ENCODE measurements at regions not wholly inside any gene's neighbourhood (a gene's known extent, or its start where the extent isn't known, plus 50 kb on each side); places are given as distances from the start of the nearest gene placed in this dataset.

- CTCF ChIA-PET: no interaction called here
- BruUV-seq (replicated peaks): no TSS peak
- intact Hi-C loops (cut with micrococcal nuclease; ENCODE audit: unreplicated experiment) (no loop called here), in situ Hi-C loops (cut with HindIII; ENCODE audit: low pct_unique_long_range_greater_than_20kb, low sequenced_read_pairs) (no loop called here)
- H3K4me3 ChIP-seq (ENCODE audit: low read depth in 2 of 2, low read length in 2 of 2): no peak overlapping the region
- POLR2A ChIA-PET: interaction anchor here (0.7 kb wide), 1 partner anchor 14 kb away, joined by 3 read pairs; no protein-coding TSS in a partner anchor
- no peak overlapping the region for H3K27ac ChIP-seq (ENCODE audit: low read length)
- no peak for TF ChIP-seq TCF7L2 (IDR thresholded peaks at IDR 0.05; ENCODE audit: low read depth, low read length)
- TF ChIP-seq SIN3A (IDR thresholded peaks at IDR 0.05; ENCODE audit: borderline replicate concordance, insufficient read depth, low read depth, low read length): no peak
- no peak for TF ChIP-seq REST (IDR thresholded peaks at IDR 0.05; ENCODE audit: insufficient read depth in 1 of 2, low read depth in 2 of 2, low read length in 1 of 2)
- no peak for TF ChIP-seq POLR2AphosphoS5 (IDR thresholded peaks at IDR 0.05; ENCODE audit: low read depth, low read length)
- TF ChIP-seq, protein P1, sequence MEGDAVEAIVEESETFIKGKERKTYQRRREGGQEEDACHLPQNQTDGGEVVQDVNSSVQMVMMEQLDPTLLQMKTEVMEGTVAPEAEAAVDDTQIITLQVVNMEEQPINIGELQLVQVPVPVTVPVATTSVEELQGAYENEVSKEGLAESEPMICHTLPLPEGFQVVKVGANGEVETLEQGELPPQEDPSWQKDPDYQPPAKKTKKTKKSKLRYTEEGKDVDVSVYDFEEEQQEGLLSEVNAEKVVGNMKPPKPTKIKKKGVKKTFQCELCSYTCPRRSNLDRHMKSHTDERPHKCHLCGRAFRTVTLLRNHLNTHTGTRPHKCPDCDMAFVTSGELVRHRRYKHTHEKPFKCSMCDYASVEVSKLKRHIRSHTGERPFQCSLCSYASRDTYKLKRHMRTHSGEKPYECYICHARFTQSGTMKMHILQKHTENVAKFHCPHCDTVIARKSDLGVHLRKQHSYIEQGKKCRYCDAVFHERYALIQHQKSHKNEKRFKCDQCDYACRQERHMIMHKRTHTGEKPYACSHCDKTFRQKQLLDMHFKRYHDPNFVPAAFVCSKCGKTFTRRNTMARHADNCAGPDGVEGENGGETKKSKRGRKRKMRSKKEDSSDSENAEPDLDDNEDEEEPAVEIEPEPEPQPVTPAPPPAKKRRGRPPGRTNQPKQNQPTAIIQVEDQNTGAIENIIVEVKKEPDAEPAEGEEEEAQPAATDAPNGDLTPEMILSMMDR (IDR thresholded peaks at IDR 0.05): no peak
- H3K27me3 ChIP-seq (ENCODE audit: control insufficient read depth, insufficient read depth, low read length): no peaks in the 10 kb centered on the region
- DNase-seq (ENCODE audit: low read depth, low spot score) (no peak), ATAC-seq (no peak)
- no peaks in the 10 kb centered on the region for H3K9me3 ChIP-seq (ENCODE audit: control insufficient read depth, insufficient read depth, low read depth, low read length)
- H3K36me3 ChIP-seq (ENCODE audit: control insufficient read depth, insufficient read depth, low read length): no peaks in the 10 kb centered on the region
- H3K4me1 ChIP-seq (ENCODE audit: control insufficient read depth, insufficient read depth, low read length): no peaks in the 10 kb centered on the region
Observed at GRCh38 chr9:27756418-27756817, 183.1 kb upstream of the C9orf72 start.

- ATAC-seq (no peak), DNase-seq (ENCODE audit: low read depth, low spot score) (no peak)
- TF ChIP-seq REST (IDR thresholded peaks at IDR 0.05; ENCODE audit: insufficient read depth in 1 of 2, low read depth in 2 of 2, low read length in 1 of 2): no peak
- TF ChIP-seq, protein P1 (IDR thresholded peaks at IDR 0.05): no peak
- no peak for TF ChIP-seq TCF7L2 (IDR thresholded peaks at IDR 0.05; ENCODE audit: low read depth, low read length)
- Histone ChIP-seq H3K4me3 (ENCODE audit: low read depth in 2 of 2, low read length in 2 of 2) (no peak overlapping the region), H3K27ac (ENCODE audit: low read length) (no peak overlapping the region), H3K4me1 (ENCODE audit: control insufficient read depth, insufficient read depth, low read length) (no peaks in the 10 kb centered on the region), H3K27me3 (ENCODE audit: control insufficient read depth, insufficient read depth, low read length) (no peaks in the 10 kb centered on the region; the same call in 1 of the 2 replicates), H3K9me3 (ENCODE audit: control insufficient read depth, insufficient read depth, low read depth, low read length) (no peaks in the 10 kb centered on the region), H3K36me3 (ENCODE audit: control insufficient read depth, insufficient read depth, low read length) (no peaks in the 10 kb centered on the region)
- in situ Hi-C loops (cut with HindIII; ENCODE audit: low pct_unique_long_range_greater_than_20kb, low sequenced_read_pairs): no loop called here
- BruUV-seq (replicated peaks): no TSS peak
- intact Hi-C loops (cut with micrococcal nuclease; ENCODE audit: unreplicated experiment): no loop called here
- CTCF ChIA-PET: no interaction called here
- POLR2A ChIA-PET: no interaction called here
Observed at GRCh38 chr9:27763831-27764230, 190.6 kb upstream of the C9orf72 start.
